GM12878 (cell line): ENCODE measurements at regions not wholly inside any gene's neighbourhood (a gene's known extent, or its start where the extent isn't known, plus 50 kb on each side); places are given as distances from the start of the nearest gene placed in this dataset.

Experiments
- ATAC-seq: fragments of 200-7000 bp; cut with Tn5 transposase; 3 replicates; pipeline ENCODE4 v1.9.1; 2020; ENCODE audit warnings: mild to moderate bottlenecking, moderate library complexity
- BruUV-seq: library from RNA; stranded (reverse); fragments of 400-500 nt; replicated peaks from 2 replicates; lab custom pipeline; 2021; lab: Mats Ljungman, UMichigan
- CTCF ChIA-PET: fragments of 300-600 bp; sonication (Branson Sonifier 250); formaldehyde crosslinking; extraction: SDS; loops from one replicate; lab custom pipeline; 2021; ENCODE audit warnings: inconsistent platforms; lab: Yijun Ruan, JAX
- POLR2A ChIA-PET: fragments of 350-600 bp; formaldehyde crosslinking; extraction: SDS; loops from one replicate; lab custom pipeline; 2021; ENCODE audit warnings: inconsistent platforms; lab: Charles Lee
- RAD21 ChIA-PET: fragments of 300-600 bp; sonication (Branson Sonifier 250); formaldehyde crosslinking; loops from one replicate; lab custom pipeline; 2023; ENCODE audit warnings: antibody characterized with exemption; ENCODE audit not compliant: unreplicated experiment; lab: Charles Lee
- SMC1A ChIA-PET: fragments of 300-600 bp; sonication (Branson Sonifier 250); formaldehyde crosslinking; loops from one replicate; lab custom pipeline; 2023; ENCODE audit not compliant: unreplicated experiment, uncharacterized antibody; lab: Charles Lee
- DNase-seq: peaks from one replicate; pipeline ENCODE4 v3.0.0-alpha.2; 2011; ENCODE audit warnings: low read depth, low spot score
- FAIRE-seq: peaks from 3 replicates; lab custom pipeline; 2011; peaks lifted over from hg19 to GRCh38; lab: Jason Lieb, UNC
- H2AFZ ChIP-seq: 2 replicates; pipeline ENCODE4 v1.6.0; 2011; ENCODE audit warnings: low read depth, low read length, control low read depth; ENCODE audit not compliant: control insufficient read depth
- H3K27ac ChIP-seq: 2 replicates; pipeline ENCODE4 v1.5.1; 2011; ENCODE audit warnings: control low read depth; ENCODE audit not compliant: control insufficient read depth, insufficient read depth
- H3K27me3 ChIP-seq, 2 experiments: replicated peaks in 1 of 2; 2 replicates each; pipeline versions ENCODE4 v1.6.0 to v1.6.1; 2011; ENCODE audit warnings: low read length in 1 of 2; ENCODE audit not compliant: control insufficient read depth in 2 of 2, insufficient read depth in 2 of 2
- H3K36me3 ChIP-seq, 2 experiments: 2 replicates each; pipeline ENCODE4 v1.5.1; 2011; ENCODE audit warnings: low read length in 1 of 2; ENCODE audit not compliant: control insufficient read depth in 2 of 2, insufficient read depth in 2 of 2
- H3K4me1 ChIP-seq: 2 replicates; pipeline ENCODE4 v1.6.1; 2011; ENCODE audit warnings: mild to moderate bottlenecking, low read length, moderate library complexity, mixed read lengths; ENCODE audit not compliant: control insufficient read depth, insufficient read depth
- H3K4me2 ChIP-seq: 2 replicates; pipeline ENCODE4 v1.6.0; 2011; ENCODE audit warnings: control low read depth; ENCODE audit not compliant: control insufficient read depth, insufficient read depth
- H3K4me3 ChIP-seq: fragments of 200-600 bp; sonication (generic); 2 replicates; pipeline ENCODE4 v1.5.1; 2016
- H3K79me2 ChIP-seq: 2 replicates; pipeline ENCODE4 v1.6.0; 2011; ENCODE audit warnings: low read length; ENCODE audit not compliant: control insufficient read depth, insufficient read depth
- H3K9ac ChIP-seq: 2 replicates; pipeline ENCODE4 v1.8.0; 2011; ENCODE audit warnings: low read length, control low read depth, mixed read lengths; ENCODE audit not compliant: control insufficient read depth, insufficient read depth
- H3K9me3 ChIP-seq: replicated peaks from 3 replicates; pipeline ENCODE4 v1.5.1; 2011; ENCODE audit warnings: mild to moderate bottlenecking, low read length; ENCODE audit not compliant: control insufficient read depth, insufficient read depth
- H4K20me1 ChIP-seq: 2 replicates; pipeline ENCODE4 v1.6.0; 2011; ENCODE audit not compliant: control insufficient read depth, insufficient read depth
- POLR2A ChIP-seq: IDR thresholded peaks from 2 replicates; pipeline ENCODE4 v1.6.1; 2011; ENCODE audit warnings: low read depth, mild to moderate bottlenecking, low read length
- RUNX3 ChIP-seq: IDR thresholded peaks from 2 replicates; pipeline ENCODE4 v1.6.1; 2012; ENCODE audit warnings: low read length, inconsistent platforms
- SIN3A ChIP-seq: IDR thresholded peaks from 2 replicates; pipeline ENCODE4 v1.6.1; 2012; ENCODE audit warnings: low read depth, low read length, improper control_type of control experiment
- ZBTB40 ChIP-seq: fragments of 450-650 bp; IDR thresholded peaks from 2 replicates; pipeline ENCODE4 v1.6.1; 2016; ENCODE audit warnings: mild to moderate bottlenecking, moderate library complexity, borderline replicate concordance
- WGBS: methylation state at CpG from one replicate; pipeline ENCODE4 v1.1.6; 2016; ENCODE audit warnings: low lambda C conversion rate; ENCODE audit not compliant: insufficient replicate concordance, insufficient coverage; ENCODE audit errors: missing lambda C conversion rate; 5-methylcytosine and 5-hydroxymethylcytosine counted together
- in situ Hi-C: fragments of 300-500 bp; cut with MboI; formaldehyde crosslinking; loops from 9 replicates; pipeline ENCODE4 v1.14.3; 2018; ENCODE audit warnings: mixed read lengths
- intact Hi-C: fragments of 100-400 bp; cut with micrococcal nuclease; formaldehyde crosslinking; loops from one replicate; pipeline ENCODE4 v1.14.2; 2022; ENCODE audit not compliant: unreplicated experiment

DNA sequence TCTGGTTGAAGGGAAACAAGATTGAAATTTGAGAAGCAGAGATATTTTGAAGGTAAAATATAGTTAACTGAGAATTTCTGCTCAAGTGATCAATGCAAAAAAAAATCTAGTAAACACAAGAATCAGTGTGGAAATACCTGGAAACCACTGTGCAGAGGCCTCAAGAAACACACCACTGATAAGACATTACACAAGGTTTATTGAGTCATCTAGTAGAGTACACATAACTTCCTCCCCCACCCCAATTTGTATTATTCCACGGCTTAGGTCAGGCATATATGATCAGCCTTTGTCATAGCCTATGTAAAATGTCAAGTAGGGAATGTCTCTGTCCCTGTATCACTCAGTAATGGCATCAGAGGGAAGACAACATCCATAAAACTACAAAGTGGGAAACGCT, 447.8 kb upstream of the BCHE start:
- H3K36me3 ChIP-seq: no peaks in the 10 kb centered on the region
- H4K20me1 ChIP-seq: no peaks in the 10 kb centered on the region
- DNase-seq (no peak), FAIRE-seq (no peak), ATAC-seq (no peak)
- BruUV-seq: no TSS peak
- ChIA-PET CTCF (no interaction called here), SMC1A (no interaction called here), POLR2A (no interaction called here), RAD21 (interaction anchor here (0.5 kb wide), 1 partner anchor 378 kb away, joined by 3 read pairs; no protein-coding TSS in a partner anchor)
- no peaks in the 10 kb centered on the region for H3K27me3 ChIP-seq
- intact Hi-C loops: no loop called here
- H3K4me2 ChIP-seq: no peak overlapping the region
- H3K4me1 ChIP-seq: no peaks in the 10 kb centered on the region
- H3K9ac ChIP-seq: no peak overlapping the region
- no peak overlapping the region for H2AFZ ChIP-seq
- H3K27ac ChIP-seq: no peak overlapping the region
- in situ Hi-C loops: no loop called here
- H3K4me3 ChIP-seq: no peak overlapping the region
- H3K79me2 ChIP-seq: no peaks in the 10 kb centered on the region
- TF ChIP-seq RUNX3: no peak
- TF ChIP-seq POLR2A: no peak
- no peak for TF ChIP-seq SIN3A
- H3K9me3 ChIP-seq: no peaks in the 10 kb centered on the region
- WGBS: 0% methylated on average over 2 of the region's 2 CpGs

GRCh38 chr3:166283840-166284239, 446.6 kb upstream of the BCHE start:
- Histone ChIP-seq H4K20me1 (no peaks in the 10 kb centered on the region), H3K4me3 (no peak overlapping the region), H3K36me3 (no peaks in the 10 kb centered on the region), H3K79me2 (no peaks in the 10 kb centered on the region), H3K9ac (no peak overlapping the region), H2AFZ (no peak overlapping the region), H3K27ac (no peak overlapping the region), H3K27me3 (no peaks in the 10 kb centered on the region), H3K4me1 (no peaks in the 10 kb centered on the region), H3K9me3 (no peaks in the 10 kb centered on the region), H3K4me2 (no peak overlapping the region)
- ChIA-PET CTCF (interaction anchor here (0.6 kb wide), 1 partner anchor 326 kb away, joined by 3 read pairs; no protein-coding TSS in a partner anchor), RAD21 (no interaction called here), POLR2A (no interaction called here), SMC1A (no interaction called here)
- ATAC-seq: no peak
- no peak for FAIRE-seq
- DNase-seq: no peak
- in situ Hi-C loops (no loop called here), intact Hi-C loops (no loop called here)
- TF ChIP-seq ZBTB40: no peak
- WGBS: 41% methylated on average over 5 of the region's 5 CpGs
- BruUV-seq: no TSS peak
